ENCODE measurements at regions not wholly inside any gene's neighbourhood (a gene's known extent, or its start where the extent isn't known, plus 50 kb on each side); places are given as distances from the start of the nearest gene placed in this dataset.

- TF ChIP-seq JUND (IDR thresholded peaks at IDR 0.05) (no peak), RAD21 (IDR thresholded peaks at IDR 0.05) (no peak), GABPA (IDR thresholded peaks at IDR 0.05 in 1 of 2, conservative IDR thresholded peaks at IDR 0.05 in 1 of 2) (no peak), CTCF (IDR thresholded peaks at IDR 0.05; ENCODE audit: low read depth, low read length, missing input control) (no peak), REST (IDR thresholded peaks at IDR 0.05) (no peak), YY1 (IDR thresholded peaks at IDR 0.05) (no peak), ZBTB33 (IDR thresholded peaks at IDR 0.05) (no peak), EGR1 (IDR thresholded peaks at IDR 0.05; ENCODE audit: low read depth in 2 of 2) (no peak), ATF3 (IDR thresholded peaks at IDR 0.05) (no peak), HNF4A (conservative IDR thresholded peaks at IDR 0.05) (no peak), NR2F2 (IDR thresholded peaks at IDR 0.05) (no peak), MAX (IDR thresholded peaks at IDR 0.05) (no peak), SP1 (IDR thresholded peaks at IDR 0.05) (no peak), TAF1 (conservative IDR thresholded peaks at IDR 0.05) (no peak)
Measured at GRCh38 chr5:167796672-167797071, 494.8 kb upstream of the WWC1 start.

Measured in liver (tissue), 3 donors.